Cardiac septum (tissue), 1 donor: ENCODE measurements at regions not wholly inside any gene's neighbourhood (a gene's known extent, or its start where the extent isn't known, plus 50 kb on each side); places are given as distances from the start of the nearest gene placed in this dataset.

Experiments used
- DNase-seq: peaks from one replicate; pipeline ENCODE4 v3.0.0-alpha.2; 2020; ENCODE audit warnings: low spot score
- intact Hi-C: fragments of 100-400 bp; cut with DNase I; formaldehyde crosslinking; loops from one replicate; pipeline ENCODE4 v1.14.0; 2022
- donor health status: DM: no; HTN: no; CAD: no.

GRCh38 chr4:123495530-123495929 lies 98.9 kb downstream of the SPRY1 start:
- intact Hi-C loops, result no loop called here
- DNase-seq, result no peak

- no peak for DNase-seq
- intact Hi-C loops, result no loop called here
Measured at GRCh38 chr4:123496421-123496820, 99.8 kb downstream of the SPRY1 start.

GRCh38 chr4:123497340-123497739 lies 100.7 kb downstream of the SPRY1 start:
- DNase-seq, result no peak
- intact Hi-C loops, result no loop called here

- no peak for DNase-seq
- intact Hi-C loops, result no loop called here
Measured at GRCh38 chr4:123501733-123502132, 105.1 kb downstream of the SPRY1 start.

GRCh38 chr4:123503698-123504363 lies 107.2 kb downstream of the SPRY1 start:
- no peak for DNase-seq
- intact Hi-C loops, result no loop called here

GRCh38 chr4:123505095-123506010 lies 108.8 kb downstream of the SPRY1 start:
- intact Hi-C loops, result loop anchor here (5.0 kb wide), 1 partner anchor 88 kb away; no protein-coding TSS in a partner anchor
- peak; percentile 79 for DNase-seq

- no peak for DNase-seq
- intact Hi-C loops, result loop anchor here (5.0 kb wide), 1 partner anchor 89 kb away; no protein-coding TSS in a partner anchor
Measured at GRCh38 chr4:123506011-123506695, 109.6 kb downstream of the SPRY1 start.

- intact Hi-C loops, result loop anchor here (5.0 kb wide), 1 partner anchor 90 kb away; no protein-coding TSS in a partner anchor
- DNase-seq, result no peak
Measured at GRCh38 chr4:123507376-123507775, 110.8 kb downstream of the SPRY1 start.

GRCh38 chr4:123510221-123510620 lies 113.6 kb downstream of the SPRY1 start:
- intact Hi-C loops, result no loop called here
- DNase-seq, result no peak

- intact Hi-C loops, result no loop called here
- DNase-seq, result no peak
Measured at GRCh38 chr4:123510659-123511058, 114.1 kb downstream of the SPRY1 start.

- intact Hi-C loops, result no loop called here
- DNase-seq, result no peak
Measured at GRCh38 chr4:123516576-123516975, 120.0 kb downstream of the SPRY1 start.

GRCh38 chr4:123517176-123517575 lies 120.6 kb downstream of the SPRY1 start:
- DNase-seq, result no peak
- intact Hi-C loops, result no loop called here

GRCh38 chr4:123517971-123518370 lies 121.4 kb downstream of the SPRY1 start:
- intact Hi-C loops, result no loop called here
- DNase-seq, result no peak

GRCh38 chr4:123520325-123520724 lies 123.7 kb downstream of the SPRY1 start:
- no peak for DNase-seq
- intact Hi-C loops, result no loop called here

- intact Hi-C loops, result no loop called here
- no peak for DNase-seq
Measured at GRCh38 chr4:123522081-123522480, 125.5 kb downstream of the SPRY1 start.

GRCh38 chr4:123522646-123523045 lies 126.1 kb downstream of the SPRY1 start:
- intact Hi-C loops, result no loop called here
- no peak for DNase-seq

GRCh38 chr4:123524958-123525628 lies 128.5 kb downstream of the SPRY1 start:
- no peak for DNase-seq

GRCh38 chr4:123526511-123526910 lies 129.9 kb downstream of the SPRY1 start:
- intact Hi-C loops, result no loop called here
- no peak for DNase-seq

More at GRCh38 chr4:123524958-123525628, 128.5 kb downstream of the SPRY1 start:
- intact Hi-C loops, result no loop called here

GRCh38 chr4:123528501-123529277 lies 132.1 kb downstream of the SPRY1 start:
- intact Hi-C loops, result no loop called here
- DNase-seq, result no peak
